ENCODE measurements at regions not wholly inside any gene's neighbourhood (a gene's known extent, or its start where the extent isn't known, plus 50 kb on each side); places are given as distances from the start of the nearest gene placed in this dataset.
"Not testable (repeated sequence)": the region's sequence is repeated elsewhere in the genome, so short reads cannot be mapped to it uniquely, and the experiment has no call there.

DNA sequence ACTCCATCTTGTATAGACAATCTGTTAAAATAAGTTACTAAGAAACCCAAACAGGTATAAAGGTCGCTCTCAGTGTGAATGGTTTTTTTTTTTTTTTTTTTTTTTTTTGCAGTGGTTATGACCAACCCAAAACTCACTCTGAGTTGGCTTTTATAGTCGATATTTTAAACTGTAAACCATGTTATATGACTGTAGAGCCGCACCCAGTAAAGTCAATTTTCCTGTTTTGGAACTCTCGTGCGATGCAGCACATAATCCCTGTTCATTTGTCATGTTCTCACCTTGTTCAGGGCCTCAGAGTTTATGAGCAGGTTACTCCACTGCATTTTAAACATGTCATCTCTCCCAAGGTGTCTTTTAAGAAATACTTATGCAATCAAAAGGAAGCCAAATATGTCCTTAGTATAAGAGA, 112.5 kb downstream of the KLF5 start:
- no peak for DNase-seq

DNA sequence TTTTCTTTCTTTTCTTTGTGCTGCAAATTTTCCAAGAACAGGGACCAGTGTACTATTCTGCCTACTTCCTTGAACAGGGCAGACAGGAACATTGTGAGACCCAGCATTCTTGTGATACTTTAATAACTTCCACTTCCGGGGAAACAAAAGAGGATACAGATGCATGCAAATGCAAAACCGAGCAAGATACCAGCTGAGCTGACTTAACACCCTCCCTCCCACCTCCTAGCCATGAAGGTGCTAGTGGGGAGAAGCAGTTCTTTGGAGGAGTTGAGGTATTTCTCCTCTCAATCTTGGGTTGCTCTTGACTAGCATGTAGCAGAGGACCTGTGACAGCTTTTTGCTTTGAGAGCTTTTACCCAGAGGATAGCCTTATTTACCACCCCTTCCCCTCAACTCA, 111.2 kb downstream of the KLF5 start:
- DNase-seq, result no peak

- DNase-seq, result no peak
Measured at GRCh38 chr13:73168953-73169401, 110.2 kb downstream of the KLF5 start.

- DNase-seq, result no peak
Measured at GRCh38 chr13:73168226-73168952, 109.6 kb downstream of the KLF5 start.

- no peak for DNase-seq
Measured at GRCh38 chr13:73167028-73167820, 108.4 kb downstream of the KLF5 start.

DNA sequence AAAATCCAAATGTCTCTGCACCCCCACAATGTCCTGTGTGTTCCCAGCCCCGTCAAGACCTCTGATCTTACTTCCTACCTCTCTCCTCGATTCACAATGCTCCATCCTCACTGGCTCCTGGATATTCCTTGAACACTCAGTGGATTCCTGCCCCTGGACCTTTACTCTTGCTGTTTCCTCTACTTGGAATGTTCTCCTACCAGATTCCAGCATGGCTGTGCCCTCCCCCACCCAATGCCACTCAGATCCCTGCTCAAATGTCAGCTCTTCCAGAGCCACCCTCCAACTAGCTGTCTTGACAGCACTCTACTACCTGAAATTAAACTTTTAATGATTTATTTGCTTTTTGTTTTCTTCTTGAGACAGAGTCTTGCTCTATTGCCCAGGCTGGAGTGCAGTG, 107.4 kb downstream of the KLF5 start:
- DNase-seq, result no peak

GRCh38 chr13:73162912-73163911, 104.4 kb downstream of the KLF5 start:
- no peak for DNase-seq

DNA sequence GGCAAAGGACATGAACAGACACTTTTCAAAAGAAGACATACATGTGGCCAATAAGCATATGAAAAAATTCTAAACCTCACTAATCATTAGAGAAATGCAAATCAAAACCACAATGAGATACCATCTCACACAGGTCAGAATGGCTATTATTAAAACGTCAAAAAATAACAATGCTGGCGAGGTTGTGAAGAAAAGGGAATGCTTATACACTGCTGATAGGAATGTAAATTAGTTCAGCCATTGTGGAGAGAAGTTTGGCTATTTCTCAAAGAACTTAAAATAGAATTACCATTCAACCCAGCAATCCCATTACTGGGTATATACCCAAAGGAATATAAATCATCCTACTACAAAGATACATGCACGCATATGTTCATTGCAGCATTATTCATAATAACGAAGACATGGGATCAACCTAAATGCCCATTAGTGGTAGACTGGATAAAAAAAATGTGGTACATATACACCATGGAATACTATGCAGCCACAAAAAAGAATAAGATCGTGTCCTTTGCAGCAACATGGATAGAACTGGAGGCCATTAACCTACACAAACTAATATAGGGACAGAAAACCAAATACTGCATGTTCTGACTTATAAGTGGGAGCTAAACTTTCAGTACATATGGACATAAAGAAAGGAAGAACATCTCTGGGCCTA, 101.7 kb downstream of the KLF5 start:
- DNase-seq, result not testable (repeated sequence)

- DNase-seq, result no peak
Measured at GRCh38 chr13:73158851-73159250, 100.0 kb downstream of the KLF5 start.

DNA sequence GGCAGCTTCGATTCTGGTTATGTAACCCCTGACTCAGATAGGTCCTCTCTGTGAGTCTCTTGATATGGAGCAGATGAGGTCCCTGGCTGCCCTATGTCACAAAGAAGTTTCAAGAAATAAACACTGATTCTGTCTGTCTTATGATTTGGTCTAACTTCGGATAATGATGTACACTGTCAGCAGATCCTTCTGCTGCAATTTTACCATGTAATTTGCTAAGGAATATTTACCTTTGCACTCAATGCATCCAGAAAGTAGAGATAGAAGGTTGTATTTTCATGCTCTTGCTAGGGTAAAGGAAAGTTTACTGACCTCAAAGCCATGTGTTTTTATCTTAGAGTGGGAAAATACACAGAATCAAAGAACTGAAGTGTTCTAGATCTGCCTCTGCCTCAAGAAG, 98.2 kb downstream of the KLF5 start:
- no peak for DNase-seq

DNA sequence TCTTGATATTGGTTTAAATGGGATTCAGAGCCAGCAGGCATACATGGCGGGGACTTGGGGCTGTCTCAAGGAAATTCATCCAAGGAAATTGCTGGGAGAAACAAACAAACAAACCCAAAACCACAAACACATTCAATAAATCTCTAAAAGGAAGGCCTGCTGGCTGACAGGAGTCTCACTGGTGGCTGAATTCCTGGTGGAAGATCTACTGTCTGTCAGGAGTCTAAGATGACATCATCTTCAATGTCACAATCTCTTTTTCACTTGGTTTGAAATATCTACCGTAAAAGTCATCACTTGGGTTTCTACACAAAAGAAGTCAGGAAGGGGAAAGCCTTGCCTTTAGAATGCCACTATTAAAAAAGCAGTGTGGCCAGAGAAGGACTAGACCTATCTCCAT, 87.9 kb downstream of the KLF5 start:
- DNase-seq, result no peak

DNA sequence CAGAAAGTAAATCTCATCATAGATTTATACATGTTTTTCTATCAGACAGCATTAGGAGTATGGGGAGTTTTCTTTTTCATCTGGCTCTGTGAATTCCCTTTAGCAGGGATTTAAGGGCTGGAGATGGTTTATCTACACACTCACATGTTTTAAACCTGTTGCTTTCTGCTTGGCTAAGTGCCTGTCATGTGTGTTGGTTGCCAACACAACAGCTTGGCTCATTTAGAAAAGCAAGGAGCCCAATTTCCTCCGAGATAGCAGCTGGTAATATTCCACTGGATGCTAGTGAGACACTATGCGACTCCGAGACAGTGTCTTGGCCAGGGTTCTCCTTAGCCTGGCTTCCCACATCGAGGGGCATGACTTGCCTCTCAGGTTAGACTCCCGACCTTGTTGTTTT, 83.3 kb downstream of the KLF5 start:
- DNase-seq, result no peak

GRCh38 chr13:73141292-73141771, 82.5 kb downstream of the KLF5 start:
- no peak for DNase-seq

GRCh38 chr13:73140801-73141200, 82.0 kb downstream of the KLF5 start:
- no peak for DNase-seq

DNA sequence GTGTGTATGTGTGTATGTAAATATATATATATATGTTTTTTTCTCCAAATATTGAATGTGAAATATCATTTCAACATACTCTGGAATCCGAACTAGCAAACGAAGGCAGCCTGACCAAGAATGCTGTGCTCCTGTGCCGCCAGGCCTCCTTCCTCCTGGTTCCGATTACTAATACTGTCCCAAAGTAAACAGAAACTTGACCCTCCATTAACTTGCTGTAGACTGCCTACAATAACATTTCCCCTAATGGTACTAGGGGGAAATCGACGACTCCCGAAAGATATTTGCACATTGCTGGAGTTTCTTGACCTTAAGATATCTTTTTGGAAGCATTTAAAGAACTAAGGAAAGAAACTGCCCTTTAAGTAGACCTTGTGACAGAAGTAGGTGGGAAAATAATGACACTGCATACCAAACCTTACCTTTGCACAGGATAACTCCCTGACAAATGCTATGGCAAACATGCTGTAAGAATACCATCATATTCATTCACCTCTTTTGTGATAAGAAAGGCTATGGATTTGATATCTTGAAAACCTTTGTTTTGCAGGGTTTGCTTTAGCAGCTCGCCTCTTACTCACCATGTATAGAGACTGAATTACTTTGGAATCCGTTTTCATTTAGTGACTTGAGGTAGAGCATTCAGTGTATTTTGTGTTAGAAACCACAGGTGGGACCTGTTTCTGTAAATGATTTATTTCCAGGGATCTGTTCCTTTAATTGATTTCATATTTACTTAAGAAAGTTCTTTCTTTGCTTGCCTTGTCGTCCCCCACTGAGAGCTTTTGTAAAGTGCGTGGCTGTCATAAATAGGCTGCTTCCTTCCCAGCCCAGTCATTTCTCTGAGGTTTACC, 80.1 kb downstream of the KLF5 start:
- no peak for DNase-seq

- DNase-seq, result no peak
Measured at GRCh38 chr13:73138276-73138637, 79.5 kb downstream of the KLF5 start.

DNA sequence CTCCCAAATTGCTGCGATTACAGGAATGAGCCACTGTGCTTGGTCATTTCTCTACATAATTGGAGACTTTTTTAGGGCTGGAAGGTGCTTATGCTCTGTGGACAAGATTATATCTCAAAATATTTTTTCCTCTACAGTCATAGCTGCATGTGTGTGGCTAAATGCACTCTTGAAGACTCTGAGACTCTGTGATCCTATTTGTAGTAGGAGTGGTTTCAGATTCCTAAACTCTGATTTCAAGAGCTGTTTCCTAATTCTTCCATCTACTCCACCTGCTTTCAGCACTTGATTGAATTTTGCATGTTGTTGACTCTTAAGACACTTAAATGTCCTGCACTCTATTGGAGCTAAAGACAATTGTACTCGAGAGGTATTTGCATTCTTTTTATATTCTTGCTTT, 78.0 kb downstream of the KLF5 start:
- DNase-seq, result no peak

DNA sequence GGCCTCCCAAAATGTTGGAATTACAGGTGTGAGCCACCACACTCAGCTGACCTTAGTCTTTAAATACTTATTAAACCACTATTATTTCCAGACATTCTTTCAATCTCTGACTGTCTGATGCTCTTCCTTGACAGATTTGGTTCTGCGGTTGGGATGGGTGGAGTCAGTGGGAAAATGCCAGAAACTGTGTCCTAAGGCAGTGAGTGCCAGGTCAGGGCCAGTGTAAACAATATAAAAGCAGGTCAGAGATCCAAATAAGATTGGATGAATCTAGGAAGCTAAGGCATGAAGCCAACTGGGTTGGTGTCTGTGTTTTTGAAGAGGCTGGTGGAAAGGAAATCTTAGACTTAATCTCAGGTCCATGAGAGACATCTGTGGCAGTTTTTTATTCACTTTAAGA, 74.7 kb downstream of the KLF5 start:
- DNase-seq, result no peak

GRCh38 chr13:73131247-73131646, 72.4 kb downstream of the KLF5 start:
- DNase-seq, result no peak

DNA sequence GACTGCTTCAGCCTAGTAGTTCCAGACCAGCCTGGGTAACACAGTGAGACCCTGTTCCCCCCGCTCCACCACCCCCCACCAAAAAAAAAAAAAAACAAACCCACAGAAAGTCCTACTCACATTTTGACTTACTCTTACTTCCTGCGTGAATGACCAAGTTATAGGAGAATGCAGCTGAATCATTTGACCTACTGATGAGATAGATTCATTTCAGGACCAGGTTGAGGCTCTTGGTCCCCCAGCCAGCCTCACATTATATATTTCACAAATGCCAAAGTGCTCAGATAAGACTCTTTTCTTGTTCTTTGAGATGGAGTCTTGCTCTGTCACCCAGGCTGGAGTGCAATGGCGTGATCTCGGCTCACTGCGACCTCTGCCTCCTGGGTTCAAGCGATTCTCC, 70.2 kb downstream of the KLF5 start:
- no peak for DNase-seq
